HG03575 (cell line): ENCODE measurements at regions not wholly inside any gene's neighbourhood (a gene's known extent, or its start where the extent isn't known, plus 50 kb on each side); places are given as distances from the start of the nearest gene placed in this dataset.
"Not testable (repeated sequence)": the region's sequence is repeated elsewhere in the genome, so short reads cannot be mapped to it uniquely, and the experiment has no call there.

Experiments used
- ATAC-seq: cut with Tn5 transposase; IDR thresholded peaks from one replicate; pipeline ENCODE4 v1.9.1; 2021; ENCODE audit not compliant: unreplicated experiment, insufficient number of reproducible peaks, low FRiP score; ENCODE audit errors: extremely low read depth

GRCh38 chr2:23029951-23030350, 355.0 kb upstream of the KLHL29 start:
- ATAC-seq, result no peak

- ATAC-seq, result no peak
These were observed 350.0 kb upstream of the KLHL29 start for GRCh38 chr2:23034996-23035395.

GRCh38 chr2:23036629-23037028, 348.4 kb upstream of the KLHL29 start:
- no peak for ATAC-seq

- no peak for ATAC-seq
These were observed 347.4 kb upstream of the KLHL29 start for GRCh38 chr2:23037596-23037995.

- ATAC-seq, result no peak
These were observed 343.5 kb upstream of the KLHL29 start for GRCh38 chr2:23041443-23041842.

GRCh38 chr2:23042216-23042906, 342.6 kb upstream of the KLHL29 start:
- ATAC-seq, result no peak

GRCh38 chr2:23050388-23050787, 334.6 kb upstream of the KLHL29 start:
- ATAC-seq, result no peak

- no peak for ATAC-seq
These were observed 331.4 kb upstream of the KLHL29 start for GRCh38 chr2:23053601-23054000.

GRCh38 chr2:23055251-23055650, 329.7 kb upstream of the KLHL29 start:
- ATAC-seq, result no peak

GRCh38 chr2:23056846-23057245, 328.1 kb upstream of the KLHL29 start:
- ATAC-seq, result not testable (repeated sequence)

GRCh38 chr2:23058435-23058834, 326.5 kb upstream of the KLHL29 start:
- no peak for ATAC-seq

- ATAC-seq, result no peak
These were observed 319.8 kb upstream of the KLHL29 start for GRCh38 chr2:23065210-23065609.

- no peak for ATAC-seq
These were observed 319.0 kb upstream of the KLHL29 start for GRCh38 chr2:23065936-23066335.

GRCh38 chr2:23066686-23067085, 318.3 kb upstream of the KLHL29 start:
- ATAC-seq, result no peak

GRCh38 chr2:23069156-23069555, 315.8 kb upstream of the KLHL29 start:
- ATAC-seq, result no peak

- no peak for ATAC-seq
These were observed 315.1 kb upstream of the KLHL29 start for GRCh38 chr2:23069923-23070322.

GRCh38 chr2:23073056-23073455, 311.9 kb upstream of the KLHL29 start:
- no peak for ATAC-seq

GRCh38 chr2:23073671-23074070, 311.3 kb upstream of the KLHL29 start:
- ATAC-seq, result no peak

GRCh38 chr2:23077596-23077995, 307.4 kb upstream of the KLHL29 start:
- no peak for ATAC-seq

GRCh38 chr2:23078784-23079434, 306.1 kb upstream of the KLHL29 start:
- no peak for ATAC-seq

GRCh38 chr2:23083966-23084365, 301.0 kb upstream of the KLHL29 start:
- no peak for ATAC-seq
